ENCODE measurements at regions not wholly inside any gene's neighbourhood (a gene's known extent, or its start where the extent isn't known, plus 50 kb on each side); places are given as distances from the start of the nearest gene placed in this dataset.

DNA sequence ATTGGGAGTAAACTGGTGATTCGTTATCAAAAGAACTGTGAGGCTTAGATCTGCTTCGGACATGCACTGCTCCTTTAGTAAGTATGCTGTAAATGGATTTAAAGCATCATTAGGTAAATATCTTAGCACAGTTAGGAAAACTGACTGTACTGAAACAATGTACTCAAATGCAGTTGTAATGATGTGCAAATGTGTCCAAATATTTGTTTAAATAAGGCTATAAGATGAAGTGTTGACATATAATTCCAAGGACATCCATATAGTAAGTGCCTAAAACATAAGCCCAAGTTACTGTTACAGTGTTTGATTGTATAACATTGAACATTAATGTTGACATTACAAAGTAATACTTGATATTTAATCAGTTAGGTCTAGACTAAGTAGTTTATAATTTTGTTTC lies 512.5 kb upstream of the CDH18 start:
- H3K27ac ChIP-seq = no peak overlapping the region
- no peak for TF ChIP-seq ZFX (IDR thresholded peaks at IDR 0.05)
- TF ChIP-seq, protein P1, sequence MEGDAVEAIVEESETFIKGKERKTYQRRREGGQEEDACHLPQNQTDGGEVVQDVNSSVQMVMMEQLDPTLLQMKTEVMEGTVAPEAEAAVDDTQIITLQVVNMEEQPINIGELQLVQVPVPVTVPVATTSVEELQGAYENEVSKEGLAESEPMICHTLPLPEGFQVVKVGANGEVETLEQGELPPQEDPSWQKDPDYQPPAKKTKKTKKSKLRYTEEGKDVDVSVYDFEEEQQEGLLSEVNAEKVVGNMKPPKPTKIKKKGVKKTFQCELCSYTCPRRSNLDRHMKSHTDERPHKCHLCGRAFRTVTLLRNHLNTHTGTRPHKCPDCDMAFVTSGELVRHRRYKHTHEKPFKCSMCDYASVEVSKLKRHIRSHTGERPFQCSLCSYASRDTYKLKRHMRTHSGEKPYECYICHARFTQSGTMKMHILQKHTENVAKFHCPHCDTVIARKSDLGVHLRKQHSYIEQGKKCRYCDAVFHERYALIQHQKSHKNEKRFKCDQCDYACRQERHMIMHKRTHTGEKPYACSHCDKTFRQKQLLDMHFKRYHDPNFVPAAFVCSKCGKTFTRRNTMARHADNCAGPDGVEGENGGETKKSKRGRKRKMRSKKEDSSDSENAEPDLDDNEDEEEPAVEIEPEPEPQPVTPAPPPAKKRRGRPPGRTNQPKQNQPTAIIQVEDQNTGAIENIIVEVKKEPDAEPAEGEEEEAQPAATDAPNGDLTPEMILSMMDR (conservative IDR thresholded peaks at IDR 0.05) = no peak

DNA sequence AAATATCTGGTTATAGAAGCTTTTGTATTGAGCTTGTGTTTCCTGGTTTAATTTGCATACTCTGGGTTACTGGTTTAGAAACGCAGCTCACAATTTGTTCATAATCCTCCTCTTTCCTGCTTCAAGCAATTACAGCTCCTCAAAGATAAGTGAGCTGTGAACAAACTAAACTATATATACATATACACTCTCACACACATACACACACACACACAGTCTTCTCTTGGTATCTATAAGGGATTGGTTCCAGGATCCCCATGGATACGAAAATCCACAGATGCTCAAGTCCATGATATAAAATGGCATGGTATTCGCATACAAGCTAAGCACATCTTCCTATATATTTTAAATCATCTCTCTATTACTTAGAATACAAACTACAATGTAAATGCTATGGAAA lies 510.9 kb upstream of the CDH18 start:
- no peak for TF ChIP-seq ZFX (IDR thresholded peaks at IDR 0.05)
- TF ChIP-seq, protein P1 (conservative IDR thresholded peaks at IDR 0.05) = no peak

DNA sequence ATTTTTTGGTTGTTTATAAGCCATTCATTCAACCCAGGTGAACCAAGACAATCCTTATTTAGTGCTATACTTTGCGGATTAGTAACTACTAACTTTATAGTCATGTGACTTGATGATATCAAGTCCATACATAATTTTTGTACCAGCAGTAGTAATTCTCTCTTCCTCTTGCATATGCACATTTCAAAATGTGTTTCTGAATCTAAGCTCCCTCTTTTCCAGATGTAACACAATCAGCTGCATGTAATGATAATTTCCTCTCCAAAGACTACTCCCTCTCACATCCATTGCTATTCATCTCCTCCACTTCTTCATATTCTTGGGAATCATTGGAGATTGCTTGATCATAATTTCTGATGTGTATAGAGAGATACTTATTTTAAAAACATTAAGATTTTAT lies 510.1 kb upstream of the CDH18 start:
- TF ChIP-seq, protein P1 (conservative IDR thresholded peaks at IDR 0.05) = no peak
- no peak for TF ChIP-seq ZFX (IDR thresholded peaks at IDR 0.05)
- no peak overlapping the region for H3K27ac ChIP-seq

More for the DNA sequence above, 510.9 kb upstream of the CDH18 start:
- H3K27ac ChIP-seq = no peak overlapping the region

DNA sequence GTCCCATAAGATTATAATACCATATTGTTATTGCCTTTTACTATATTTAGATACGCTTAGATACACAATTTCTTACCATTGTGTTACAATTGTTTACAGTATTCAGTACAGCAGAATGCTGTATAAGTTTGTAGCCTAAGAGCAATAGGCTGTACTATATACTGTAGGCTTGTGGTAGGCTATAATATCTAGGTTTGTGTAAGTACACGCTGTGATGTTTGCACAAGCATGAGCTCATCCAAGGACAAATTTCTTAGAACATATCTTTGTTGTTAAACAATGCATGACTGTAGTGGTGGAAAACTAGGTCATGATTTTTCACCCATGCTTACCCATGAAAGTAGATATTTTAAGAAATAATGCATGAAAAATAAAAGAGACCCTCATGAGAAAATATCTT lies 509.4 kb upstream of the CDH18 start:
- TF ChIP-seq ZFX (IDR thresholded peaks at IDR 0.05) = no peak
- TF ChIP-seq, protein P1 (conservative IDR thresholded peaks at IDR 0.05) = no peak
- no peak overlapping the region for H3K27ac ChIP-seq

DNA sequence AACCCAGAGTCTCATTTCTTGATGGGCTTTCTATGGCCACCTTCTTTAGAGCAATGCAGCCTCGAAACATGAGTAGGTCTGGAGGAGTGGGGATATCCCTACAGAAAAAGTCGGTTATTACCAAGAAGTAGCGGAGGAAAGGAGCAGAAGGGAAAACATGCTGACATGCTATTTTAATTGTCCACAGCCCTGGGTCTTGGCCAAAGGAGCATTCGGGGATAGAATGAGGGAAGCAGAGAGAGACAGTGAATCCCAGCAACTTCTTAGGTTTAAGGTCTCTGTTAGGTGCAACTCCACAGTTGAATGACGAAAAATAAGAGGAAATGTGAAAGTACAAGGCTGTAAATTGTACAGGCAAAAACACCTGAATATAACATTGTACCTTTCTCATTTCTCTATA lies 506.7 kb upstream of the CDH18 start:
- no peak overlapping the region for H3K27ac ChIP-seq
- TF ChIP-seq, protein P1 (conservative IDR thresholded peaks at IDR 0.05) = no peak
- TF ChIP-seq ZFX (IDR thresholded peaks at IDR 0.05) = no peak

DNA sequence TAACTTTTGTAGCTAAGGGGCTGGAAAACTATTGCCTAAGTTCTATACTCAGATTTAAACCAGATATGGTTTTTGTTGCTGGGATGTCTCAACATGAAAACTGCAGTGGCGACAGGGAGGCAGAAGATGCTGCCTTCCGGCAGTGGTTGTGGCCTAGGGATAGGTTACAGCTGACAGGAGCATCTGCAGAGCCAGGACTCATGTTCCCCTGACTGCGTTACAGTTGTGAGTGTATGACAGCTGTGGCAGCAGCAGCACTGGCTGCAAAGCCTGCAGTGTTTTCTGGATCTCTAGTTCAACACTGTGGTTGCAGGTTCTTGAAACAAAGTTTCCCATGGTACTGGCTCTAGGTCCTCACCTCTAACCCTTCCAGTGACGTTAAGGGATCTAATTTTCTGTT lies 498.8 kb upstream of the CDH18 start:
- no peak for TF ChIP-seq ZFX (IDR thresholded peaks at IDR 0.05)
- TF ChIP-seq, protein P1 (conservative IDR thresholded peaks at IDR 0.05) = no peak

DNA sequence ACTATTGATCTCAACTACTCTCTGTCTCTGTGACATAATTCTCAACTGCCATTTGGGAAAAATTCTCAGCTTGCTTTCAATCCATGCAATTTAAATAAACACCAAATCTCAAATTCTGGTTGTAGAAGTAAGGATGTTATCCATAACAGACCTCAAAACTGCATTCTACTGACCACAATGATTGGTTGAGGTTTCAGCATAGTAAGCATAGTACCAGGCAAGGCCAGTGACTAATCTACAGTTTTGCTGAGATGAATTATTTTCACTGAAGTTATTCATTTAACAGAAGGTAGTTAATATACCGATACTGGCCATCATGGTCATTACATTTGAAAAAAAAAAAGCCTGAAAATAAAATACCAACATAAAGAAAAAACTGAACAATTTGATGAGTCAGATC lies 488.0 kb upstream of the CDH18 start:
- TF ChIP-seq, protein P1 (conservative IDR thresholded peaks at IDR 0.05) = no peak
- TF ChIP-seq ZFX (IDR thresholded peaks at IDR 0.05) = no peak
- H3K27ac ChIP-seq = no peak overlapping the region

More for the DNA sequence above, 498.8 kb upstream of the CDH18 start:
- no peak overlapping the region for H3K27ac ChIP-seq
